ENCODE measurements at regions not wholly inside any gene's neighbourhood (a gene's known extent, or its start where the extent isn't known, plus 50 kb on each side); places are given as distances from the start of the nearest gene placed in this dataset.
"Not testable (repeated sequence)": the region's sequence is repeated elsewhere in the genome, so short reads cannot be mapped to it uniquely, and the experiment has no call there.

GRCh38 chr1:224548676-224549075 lies 67.4 kb upstream of the CNIH3 start:
- Mint-ChIP-seq H3K36me3 (no peaks in the 10 kb centered on the region), H3K27me3 (peaks cover 0 to 12% (median 0%) of the 10 kb centered on the region in 3 donors)

GRCh38 chr1:224551189-224551588 lies 64.9 kb upstream of the CNIH3 start:
- not testable (repeated sequence) for H3K9me3 Mint-ChIP-seq; H3K27ac Mint-ChIP-seq; H3K36me3 Mint-ChIP-seq; H3K27me3 Mint-ChIP-seq; DNase-seq; H3K4me1 Mint-ChIP-seq; ATAC-seq (ENCODE audit: low read depth in 2 of 2); H3K4me3 Mint-ChIP-seq

More at GRCh38 chr1:224548676-224549075, 67.4 kb upstream of the CNIH3 start:
- Mint-ChIP-seq H3K4me3 (no peak overlapping the region), H3K27ac (no peak overlapping the region), H3K9me3 (no peaks in the 10 kb centered on the region), H3K4me1 (no peaks in the 10 kb centered on the region)
- ATAC-seq (ENCODE audit: low read depth in 2 of 2): no peak
- DNase-seq: no peak

- H3K4me1 Mint-ChIP-seq: no peaks in the 10 kb centered on the region
- no peak for DNase-seq
- H3K9me3 Mint-ChIP-seq: no peaks in the 10 kb centered on the region
- no peaks in the 10 kb centered on the region for H3K36me3 Mint-ChIP-seq
- no peak overlapping the region for H3K27ac Mint-ChIP-seq
- no peak for ATAC-seq (ENCODE audit: low read depth in 2 of 2)
- H3K4me3 Mint-ChIP-seq: no peak overlapping the region
- no peaks in the 10 kb centered on the region for H3K27me3 Mint-ChIP-seq
Observed at GRCh38 chr1:224554056-224554455, 62.1 kb upstream of the CNIH3 start.

GRCh38 chr1:224554620-224555259 lies 61.4 kb upstream of the CNIH3 start:
- DNase-seq (no peak), ATAC-seq (ENCODE audit: low read depth in 2 of 2) (no peak)
- no peaks in the 10 kb centered on the region for H3K36me3 Mint-ChIP-seq
- H3K4me3 Mint-ChIP-seq: no peak overlapping the region
- H3K27ac Mint-ChIP-seq: no peak overlapping the region
- no peaks in the 10 kb centered on the region for H3K27me3 Mint-ChIP-seq
- H3K4me1 Mint-ChIP-seq: no peaks in the 10 kb centered on the region
- H3K9me3 Mint-ChIP-seq: no peaks in the 10 kb centered on the region

GRCh38 chr1:224558904-224559303 lies 57.2 kb upstream of the CNIH3 start:
- ATAC-seq (ENCODE audit: low read depth in 2 of 2) (no peak), DNase-seq (no peak)
- Mint-ChIP-seq H3K4me3 (no peak overlapping the region), H3K27ac (no peak overlapping the region), H3K9me3 (peaks cover 0 to 8% (median 0%) of the 10 kb centered on the region in 7 donors), H3K27me3 (no peaks in the 10 kb centered on the region), H3K36me3 (no peaks in the 10 kb centered on the region), H3K4me1 (no peaks in the 10 kb centered on the region)

- H3K27me3 Mint-ChIP-seq: no peaks in the 10 kb centered on the region
- peaks cover 0 to 8% (median 0%) of the 10 kb centered on the region in 7 donors for H3K9me3 Mint-ChIP-seq
- DNase-seq (no peak), ATAC-seq (ENCODE audit: low read depth in 2 of 2) (no peak)
- H3K4me1 Mint-ChIP-seq: no peaks in the 10 kb centered on the region
- H3K36me3 Mint-ChIP-seq: no peaks in the 10 kb centered on the region
- no peak overlapping the region for H3K4me3 Mint-ChIP-seq
- H3K27ac Mint-ChIP-seq: peak overlapping the region in 1 of 6 donors; percentile 65
Observed at GRCh38 chr1:224559981-224560728, 56.0 kb upstream of the CNIH3 start.

GRCh38 chr1:224562881-224563280 lies 53.2 kb upstream of the CNIH3 start:
- H3K9me3 Mint-ChIP-seq, H3K4me1 Mint-ChIP-seq, DNase-seq: not testable (repeated sequence)

GRCh38 chr1:224563666-224564065 lies 52.5 kb upstream of the CNIH3 start:
- no peak for DNase-seq
- no peaks in the 10 kb centered on the region for H3K36me3 Mint-ChIP-seq
- ATAC-seq (ENCODE audit: low read depth in 2 of 2): no peak
- H3K27ac Mint-ChIP-seq: no peak overlapping the region
- H3K27me3 Mint-ChIP-seq: no peaks in the 10 kb centered on the region
- no peak overlapping the region for H3K4me3 Mint-ChIP-seq
- H3K9me3 Mint-ChIP-seq: peaks cover 0 to 8% (median 2%) of the 10 kb centered on the region in 7 donors
- no peaks in the 10 kb centered on the region for H3K4me1 Mint-ChIP-seq

More at GRCh38 chr1:224562881-224563280, 53.2 kb upstream of the CNIH3 start:
- H3K4me3 Mint-ChIP-seq; ATAC-seq (ENCODE audit: low read depth in 2 of 2); H3K36me3 Mint-ChIP-seq; H3K27me3 Mint-ChIP-seq: not testable (repeated sequence)
- peak overlapping the region in 2 of 6 donors; percentile 27 to 77 for H3K27ac Mint-ChIP-seq

GRCh38 chr1:224564454-224565084 lies 51.5 kb upstream of the CNIH3 start:
- no peak for ATAC-seq (ENCODE audit: low read depth in 2 of 2)

GRCh38 chr1:224565186-224565585 lies 50.9 kb upstream of the CNIH3 start:
- H3K27ac Mint-ChIP-seq: no peak overlapping the region

More at GRCh38 chr1:224564454-224565084, 51.5 kb upstream of the CNIH3 start:
- H3K9me3 Mint-ChIP-seq: peaks cover 0 to 8% (median 2%) of the 10 kb centered on the region in 7 donors
- no peaks in the 10 kb centered on the region for H3K4me1 Mint-ChIP-seq
- no peak overlapping the region for H3K4me3 Mint-ChIP-seq
- no peaks in the 10 kb centered on the region for H3K27me3 Mint-ChIP-seq
- H3K27ac Mint-ChIP-seq: no peak overlapping the region
- DNase-seq: no peak
- no peaks in the 10 kb centered on the region for H3K36me3 Mint-ChIP-seq

GRCh38 chr1:224565611-224566406 lies 50.3 kb upstream of the CNIH3 start:
- no peak for ATAC-seq (ENCODE audit: low read depth in 2 of 2)
- Mint-ChIP-seq H3K4me3 (no peak overlapping the region), H3K4me1 (no peaks in the 10 kb centered on the region), H3K9me3 (peaks cover 0 to 3% (median 2%) of the 10 kb centered on the region in 7 donors), H3K27me3 (peaks cover 0 to under 1% (median 0%) of the 10 kb centered on the region in 3 donors), H3K27ac (no peak overlapping the region), H3K36me3 (no peaks in the 10 kb centered on the region)
- DNase-seq: no peak

More at GRCh38 chr1:224565186-224565585, 50.9 kb upstream of the CNIH3 start:
- H3K27me3 Mint-ChIP-seq: no peaks in the 10 kb centered on the region
- H3K36me3 Mint-ChIP-seq: no peaks in the 10 kb centered on the region
- H3K4me1 Mint-ChIP-seq: no peaks in the 10 kb centered on the region
- ATAC-seq (ENCODE audit: low read depth in 2 of 2) (no peak), DNase-seq (no peak)
- no peak overlapping the region for H3K4me3 Mint-ChIP-seq
- peaks cover 0 to 8% (median 2%) of the 10 kb centered on the region in 7 donors for H3K9me3 Mint-ChIP-seq

Data from naive B cell (primary cell).